Pancreas (tissue), 10 donors: ENCODE measurements at regions not wholly inside any gene's neighbourhood (a gene's known extent, or its start where the extent isn't known, plus 50 kb on each side); places are given as distances from the start of the nearest gene placed in this dataset.

Experiments
- ATAC-seq, 4 donors: fragments of 200-7000 bp; cut with Tn5 transposase; one replicate each; pipeline versions ENCODE4 v1.8.0 to v1.9.1; 2020; ENCODE audit warnings: mild to moderate bottlenecking in 4 of 4, moderate library complexity in 4 of 4
- DNase-seq, 6 donors: peaks; one replicate each; pipeline ENCODE4 v3.0.0-alpha.2; 2020
- FAIRE-seq: peaks from 2 replicates; lab custom pipeline; 2012; peaks lifted over from hg19 to GRCh38; lab: Jason Lieb, UNC
- H3K27ac ChIP-seq, 4 donors: fragments of 200-600 bp; sonication (generic); 1 replicate in 3 of 4; 2 replicates in 1 of 4; pipeline versions ENCODE4 v1.5.0 to v1.8.0; 2020
- H3K27me3 ChIP-seq, 4 donors: fragments of 200-600 bp; one replicate each; pipeline ENCODE4 v1.8.0; 2021
- H3K36me3 ChIP-seq, 3 donors: fragments of 200-600 bp; sonication (generic) in 1 of 3; one replicate each; pipeline versions ENCODE4 v1.5.0 to v1.8.0; 2020 to 2021
- H3K4me1 ChIP-seq, 3 donors: fragments of 200-600 bp; one replicate each; pipeline ENCODE4 v1.8.0; 2021
- H3K4me3 ChIP-seq, 4 donors: fragments of 200-600 bp; sonication (generic) in 2 of 4; one replicate each; pipeline versions ENCODE4 v1.5.0 to v1.8.0; 2020 to 2021
- H3K9me3 ChIP-seq, 4 donors: fragments of 200-600 bp; one replicate each; pipeline ENCODE4 v1.8.0; 2021
- CTCF ChIP-seq, 4 donors: fragments of 200-600 bp; sonication (generic) in 3 of 4; IDR thresholded peaks; one replicate each; pipeline versions ENCODE4 v1.5.0 to v1.8.0; 2021; ENCODE audit warnings: antibody characterized with exemption in 4 of 4
- WGBS, 2 donors: extraction: QIAGEN DNeasy Blood & Tissue Kit; methylation state at CpG; one replicate each; pipeline ENCODE4 v1.1.7; 2013; 5-methylcytosine and 5-hydroxymethylcytosine counted together
- intact Hi-C, 3 donors: fragments of 100-400 bp; cut with DNase I; formaldehyde crosslinking; loops; one replicate each; pipeline versions ENCODE4 v1.11.1 to v1.14.2; 2022
- donor health status: healthy with polysubstance abuse.
- donor health status: DM: no; HTN: no; CAD: no; lungs with moderate emphysema.
- donor health status: DM: no; HTN: no; CAD: no.
- donor health status: control.
- donor health status: control.
- donor health status: Bipolar disorder and iron deficiency.
- donor health status: DM: yes; HTN: yes; CAD: no.
- donor health status: DM: no; HTN: no; CAD: no.
- donor health status: DM: no; HTN: no; CAD: no.
- donor health status: DM: yes; HTN: yes; CAD: no.

GRCh38 chr9:89795538-89796195, 190.9 kb downstream of the GADD45G start:
- ATAC-seq (no peak), DNase-seq (no peak), FAIRE-seq (no peak)
- no peak overlapping the region for H3K4me3 ChIP-seq
- TF ChIP-seq CTCF (IDR thresholded peaks at IDR 0.05) = no peak
- no peak overlapping the region for H3K27ac ChIP-seq
- H3K4me1 ChIP-seq = no peaks in the 10 kb centered on the region
- 56 to 62% methylated on average over 10 of the region's 10 CpGs for WGBS, 2 donors
- no peaks in the 10 kb centered on the region for H3K27me3 ChIP-seq
- no peaks in the 10 kb centered on the region for H3K9me3 ChIP-seq
- intact Hi-C loops = no loop called here
- H3K36me3 ChIP-seq = no peaks in the 10 kb centered on the region

GRCh38 chr9:89796606-89797005, 191.8 kb downstream of the GADD45G start:
- no peak for FAIRE-seq
- Histone ChIP-seq H3K36me3 (no peaks in the 10 kb centered on the region), H3K27ac (no peak overlapping the region), H3K9me3 (no peaks in the 10 kb centered on the region), H3K27me3 (no peaks in the 10 kb centered on the region), H3K4me3 (no peak overlapping the region), H3K4me1 (no peaks in the 10 kb centered on the region)
- no peak for DNase-seq
- no peak for TF ChIP-seq CTCF (IDR thresholded peaks at IDR 0.05)
- ATAC-seq = no peak
- intact Hi-C loops = no loop called here
- 72 to 79% methylated on average over 6 of the region's 6 CpGs for WGBS, 2 donors

GRCh38 chr9:89797255-89797654, 192.4 kb downstream of the GADD45G start:
- Histone ChIP-seq H3K36me3 (no peaks in the 10 kb centered on the region), H3K9me3 (no peaks in the 10 kb centered on the region), H3K27me3 (no peaks in the 10 kb centered on the region), H3K27ac (no peak overlapping the region), H3K4me3 (no peak overlapping the region), H3K4me1 (no peaks in the 10 kb centered on the region)
- TF ChIP-seq CTCF (IDR thresholded peaks at IDR 0.05) = no peak
- intact Hi-C loops = no loop called here
- WGBS, 2 donors = 95% methylated on average over 11 of the region's 11 CpGs
- FAIRE-seq (no peak), DNase-seq (no peak), ATAC-seq (no peak)

- H3K4me1 ChIP-seq = no peaks in the 10 kb centered on the region
- no peak overlapping the region for H3K4me3 ChIP-seq
- no peak for FAIRE-seq
- no peaks in the 10 kb centered on the region for H3K9me3 ChIP-seq
- intact Hi-C loops = no loop called here
- no peak overlapping the region for H3K27ac ChIP-seq
- H3K36me3 ChIP-seq = no peaks in the 10 kb centered on the region
- TF ChIP-seq CTCF (IDR thresholded peaks at IDR 0.05) = no peak
- 48 to 61% methylated on average over 8 of the region's 8 CpGs for WGBS, 2 donors
- H3K27me3 ChIP-seq = no peaks in the 10 kb centered on the region
- peak in 2 of 4 donors; percentile 32 to 41 for ATAC-seq
- no peak for DNase-seq
These were observed 193.2 kb downstream of the GADD45G start for GRCh38 chr9:89797937-89798455.

GRCh38 chr9:89798547-89799120, 193.8 kb downstream of the GADD45G start:
- WGBS, 2 donors = 91 to 94% methylated on average over 4 of the region's 4 CpGs
- FAIRE-seq (no peak), ATAC-seq (no peak), DNase-seq (no peak)
- intact Hi-C loops = no loop called here
- H3K9me3 ChIP-seq = no peaks in the 10 kb centered on the region
- TF ChIP-seq CTCF (IDR thresholded peaks at IDR 0.05) = no peak
- no peak overlapping the region for H3K27ac ChIP-seq
- H3K4me1 ChIP-seq = no peaks in the 10 kb centered on the region
- H3K4me3 ChIP-seq = no peak overlapping the region
- H3K36me3 ChIP-seq = no peaks in the 10 kb centered on the region
- H3K27me3 ChIP-seq = no peaks in the 10 kb centered on the region
